H1 (cell line): ENCODE measurements at regions not wholly inside any gene's neighbourhood (a gene's known extent, or its start where the extent isn't known, plus 50 kb on each side); places are given as distances from the start of the nearest gene placed in this dataset.

Source experiments
- CEBPB ChIP-seq: IDR thresholded peaks from 2 replicates; pipeline ENCODE4 v1.6.1; 2012; ENCODE audit warnings: low read depth, low read length
- RXRA ChIP-seq: IDR thresholded peaks from 2 replicates; pipeline ENCODE4 v1.6.1; 2011; ENCODE audit warnings: low read depth, mild to moderate bottlenecking, low read length, moderate library complexity; ENCODE audit not compliant: insufficient read depth
- SP1 ChIP-seq: IDR thresholded peaks from 2 replicates; pipeline ENCODE4 v1.6.1; 2011; ENCODE audit warnings: low read depth, low read length
- USF2 ChIP-seq: IDR thresholded peaks from 2 replicates; pipeline ENCODE4 v1.6.1; 2011; ENCODE audit warnings: low read length, improper control_type of control experiment

GRCh38 chr3:168341956-168342936 is 246.5 kb upstream of the GOLIM4 start (continued):
- TF ChIP-seq USF2 = no peak
- TF ChIP-seq CEBPB = no peak
- no peak for TF ChIP-seq SP1
- TF ChIP-seq RXRA = no peak
